ENCODE measurements at regions not wholly inside any gene's neighbourhood (a gene's known extent, or its start where the extent isn't known, plus 50 kb on each side); places are given as distances from the start of the nearest gene placed in this dataset.
"Not testable (repeated sequence)": the region's sequence is repeated elsewhere in the genome, so short reads cannot be mapped to it uniquely, and the experiment has no call there.

DNA sequence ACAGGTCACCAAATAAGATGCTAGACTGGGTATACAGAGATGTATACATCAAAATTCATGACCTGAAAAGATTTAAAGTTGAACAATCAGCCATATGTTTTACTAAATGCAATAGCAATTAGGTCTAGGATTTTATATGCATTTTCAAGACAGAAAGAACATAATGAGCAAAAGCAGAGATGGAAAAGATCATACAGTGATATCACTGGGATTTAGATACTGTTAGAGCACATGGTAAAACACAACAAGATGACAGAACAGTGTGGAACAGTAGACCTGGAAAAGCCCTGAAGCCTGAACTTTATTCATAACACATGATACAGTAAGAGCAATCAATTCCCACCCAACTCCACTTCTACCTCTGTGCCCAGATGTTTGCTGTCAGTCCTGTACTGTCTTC is 585.9 kb downstream of the PRR16 start:
- Histone ChIP-seq H3K4me1 (no peaks in the 10 kb centered on the region), H3K36me3 (ENCODE audit: insufficient read depth in 1 of 2, low read depth in 1 of 2) (no peaks in the 10 kb centered on the region), H3K27me3 (ENCODE audit: insufficient read depth in 3 of 3, low read length in 2 of 3) (no peaks in the 10 kb centered on the region), H3K4me3 (no peak overlapping the region), H3K27ac (no peak overlapping the region), H3K9me3 (no peaks in the 10 kb centered on the region)
- ATAC-seq (no peak), DNase-seq (no peak)
- TF ChIP-seq, protein P1, sequence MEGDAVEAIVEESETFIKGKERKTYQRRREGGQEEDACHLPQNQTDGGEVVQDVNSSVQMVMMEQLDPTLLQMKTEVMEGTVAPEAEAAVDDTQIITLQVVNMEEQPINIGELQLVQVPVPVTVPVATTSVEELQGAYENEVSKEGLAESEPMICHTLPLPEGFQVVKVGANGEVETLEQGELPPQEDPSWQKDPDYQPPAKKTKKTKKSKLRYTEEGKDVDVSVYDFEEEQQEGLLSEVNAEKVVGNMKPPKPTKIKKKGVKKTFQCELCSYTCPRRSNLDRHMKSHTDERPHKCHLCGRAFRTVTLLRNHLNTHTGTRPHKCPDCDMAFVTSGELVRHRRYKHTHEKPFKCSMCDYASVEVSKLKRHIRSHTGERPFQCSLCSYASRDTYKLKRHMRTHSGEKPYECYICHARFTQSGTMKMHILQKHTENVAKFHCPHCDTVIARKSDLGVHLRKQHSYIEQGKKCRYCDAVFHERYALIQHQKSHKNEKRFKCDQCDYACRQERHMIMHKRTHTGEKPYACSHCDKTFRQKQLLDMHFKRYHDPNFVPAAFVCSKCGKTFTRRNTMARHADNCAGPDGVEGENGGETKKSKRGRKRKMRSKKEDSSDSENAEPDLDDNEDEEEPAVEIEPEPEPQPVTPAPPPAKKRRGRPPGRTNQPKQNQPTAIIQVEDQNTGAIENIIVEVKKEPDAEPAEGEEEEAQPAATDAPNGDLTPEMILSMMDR (IDR thresholded peaks at IDR 0.05) = no peak
- intact Hi-C loops (cut with DNase I) = no loop called here

DNA sequence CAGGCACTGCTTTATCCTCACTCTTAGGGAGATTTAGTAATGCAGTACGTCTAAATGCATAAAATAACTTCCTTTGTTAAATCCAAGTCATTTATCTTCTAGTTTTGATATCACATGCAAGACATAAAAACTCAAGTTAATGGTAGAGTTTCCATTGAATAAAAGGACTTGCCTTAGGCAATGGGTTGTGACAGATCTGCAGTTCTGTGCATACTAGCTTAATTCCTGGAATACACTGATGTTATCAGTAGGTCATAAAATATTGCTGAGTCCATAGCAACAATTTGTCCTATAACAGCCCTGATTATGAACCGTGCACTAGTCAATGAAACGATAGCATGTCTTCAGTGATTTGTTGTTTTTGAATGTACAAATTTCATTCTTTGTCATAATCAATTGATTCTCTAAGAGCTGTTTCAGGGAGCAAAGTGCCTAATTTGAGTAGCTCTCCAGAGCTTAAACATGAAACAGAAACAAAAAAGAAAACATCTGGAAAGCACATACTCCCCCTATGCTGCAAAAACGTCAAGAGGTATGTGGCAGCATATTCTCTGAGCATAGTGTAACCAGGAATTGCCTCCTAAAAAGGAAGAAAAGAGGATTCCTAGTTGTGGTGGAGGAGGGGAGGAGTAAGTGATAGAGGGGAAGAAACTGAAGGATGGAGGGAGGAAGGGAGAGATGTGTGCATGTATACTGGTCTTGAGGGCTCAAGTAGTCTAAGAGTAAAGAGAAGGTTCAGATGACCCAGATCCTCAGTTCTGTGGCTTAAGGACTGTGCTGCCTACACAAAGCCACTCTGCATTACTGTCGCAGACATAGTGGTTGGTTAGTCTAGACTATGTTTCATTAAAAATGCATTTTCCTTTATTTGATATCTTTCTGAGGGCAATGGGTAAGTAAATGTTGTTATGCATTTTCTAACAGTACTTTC is 589.2 kb downstream of the PRR16 start:
- 59 to 62% (median 60%) methylated on average over 5 of the region's 5 CpGs for WGBS, 3 donors
- Histone ChIP-seq H3K9me3 (no peaks in the 10 kb centered on the region), H3K27ac (no peak overlapping the region), H3K27me3 (ENCODE audit: insufficient read depth in 3 of 3, low read length in 2 of 3) (no peaks in the 10 kb centered on the region), H3K4me1 (no peaks in the 10 kb centered on the region), H3K4me3 (no peak overlapping the region), H3K36me3 (ENCODE audit: insufficient read depth in 1 of 2, low read depth in 1 of 2) (no peaks in the 10 kb centered on the region)
- TF ChIP-seq, protein P1 (IDR thresholded peaks at IDR 0.05) = no peak
- no peak for ATAC-seq
- DNase-seq = no peak
- intact Hi-C loops (cut with DNase I) = no loop called here

DNA sequence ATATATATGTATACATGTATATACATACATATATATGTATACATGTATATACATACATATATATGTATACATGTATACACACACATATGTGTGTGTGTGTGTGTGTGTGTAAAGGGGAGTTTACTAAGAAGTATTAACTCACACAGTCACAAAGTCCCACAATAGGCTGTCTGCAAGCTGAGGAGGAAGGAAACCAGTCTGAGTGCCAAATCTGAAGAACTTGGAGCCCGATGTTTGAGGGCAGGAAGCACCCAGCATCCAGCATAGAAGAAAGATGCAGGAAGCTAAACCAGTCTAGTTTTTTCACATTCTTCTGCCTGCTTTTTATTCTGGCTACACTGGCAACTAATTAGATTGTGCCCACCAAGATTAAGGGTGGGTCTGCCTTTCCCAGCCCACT is 591.5 kb downstream of the PRR16 start:
- TF ChIP-seq, protein P1 (IDR thresholded peaks at IDR 0.05) = no peak
- ATAC-seq (no peak), DNase-seq (no peak)
- Histone ChIP-seq H3K27me3 (ENCODE audit: insufficient read depth in 3 of 3, low read length in 2 of 3) (no peaks in the 10 kb centered on the region), H3K9me3 (no peaks in the 10 kb centered on the region), H3K4me1 (no peaks in the 10 kb centered on the region), H3K36me3 (ENCODE audit: insufficient read depth in 1 of 2, low read depth in 1 of 2) (no peaks in the 10 kb centered on the region), H3K27ac (no peak overlapping the region), H3K4me3 (no peak overlapping the region)
- intact Hi-C loops (cut with DNase I) = no loop called here
- 51 to 75% (median 56%) methylated on average over 1 of the region's 1 CpG for WGBS, 3 donors

DNA sequence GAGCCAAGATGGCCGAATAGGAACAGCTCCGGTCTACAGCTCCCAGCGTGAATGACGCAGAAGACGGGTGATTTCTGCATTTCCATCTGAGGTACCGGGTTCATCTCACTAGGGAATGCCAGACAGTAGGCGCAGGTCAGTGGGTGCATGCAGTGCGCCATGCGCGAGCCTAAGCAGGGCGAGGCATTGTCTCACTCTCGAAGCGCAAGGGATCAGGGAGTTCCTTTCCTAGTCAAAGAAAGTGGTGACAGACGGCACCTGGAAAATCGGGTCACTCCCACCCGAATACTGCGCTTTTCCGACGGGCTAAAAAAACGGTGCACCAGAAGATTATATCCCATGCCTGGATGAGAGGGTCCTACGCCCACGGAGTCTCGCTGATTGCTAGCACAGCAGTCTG is 600.1 kb downstream of the PRR16 start:
- DNase-seq; intact Hi-C loops (cut with DNase I); H3K27ac ChIP-seq; H3K9me3 ChIP-seq; H3K27me3 ChIP-seq (ENCODE audit: insufficient read depth in 3 of 3, low read length in 2 of 3); ATAC-seq; H3K4me1 ChIP-seq; H3K4me3 ChIP-seq; H3K36me3 ChIP-seq (ENCODE audit: insufficient read depth in 1 of 2, low read depth in 1 of 2): not testable (repeated sequence)
- 90 to 94% (median 92%) methylated on average over 23 of the region's 23 CpGs for WGBS, 3 donors

DNA sequence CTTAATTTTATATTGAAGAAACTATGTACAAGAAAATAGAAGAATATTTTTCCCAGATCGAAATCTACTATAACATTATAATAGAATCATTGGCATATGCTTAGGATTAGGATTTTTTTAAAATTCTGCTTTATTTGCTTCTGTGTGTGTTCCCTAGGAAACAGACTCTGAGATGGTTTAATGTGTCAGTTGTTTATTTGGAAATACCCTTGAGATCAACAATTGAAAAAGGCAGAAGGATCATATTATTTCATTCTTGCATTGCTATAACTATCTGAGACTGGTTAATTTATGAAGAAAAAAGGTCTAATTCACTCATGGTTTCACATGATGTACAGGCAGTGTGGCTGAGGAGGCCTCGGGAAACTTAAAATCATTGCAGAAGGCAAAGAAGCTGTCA is 622.6 kb downstream of the PRR16 start:
- TF ChIP-seq, protein P1 (IDR thresholded peaks at IDR 0.05) = no peak
- no peaks in the 10 kb centered on the region for H3K36me3 ChIP-seq (ENCODE audit: insufficient read depth in 1 of 2, low read depth in 1 of 2)
- no peaks in the 10 kb centered on the region for H3K9me3 ChIP-seq
- no peak overlapping the region for H3K4me3 ChIP-seq
- H3K4me1 ChIP-seq = no peaks in the 10 kb centered on the region
- ATAC-seq (no peak), DNase-seq (no peak)
- H3K27me3 ChIP-seq (ENCODE audit: insufficient read depth in 3 of 3, low read length in 2 of 3) = no peaks in the 10 kb centered on the region
- 72 to 83% (median 78%) methylated on average over 2 of the region's 2 CpGs for WGBS, 3 donors
- no peak overlapping the region for H3K27ac ChIP-seq
- intact Hi-C loops (cut with DNase I) = no loop called here

All from psoas muscle (tissue), 7 donors.